Panc1 (cell line): ENCODE measurements at regions not wholly inside any gene's neighbourhood (a gene's known extent, or its start where the extent isn't known, plus 50 kb on each side); places are given as distances from the start of the nearest gene placed in this dataset.

Source experiments
- ATAC-seq: fragments of 200-7000 bp; cut with Tn5 transposase; 2 replicates; pipeline ENCODE4 v1.9.1; 2020; ENCODE audit warnings: mild to moderate bottlenecking, moderate library complexity
- BruUV-seq: library from RNA; stranded (reverse); fragments of 400-500 nt; replicated peaks from 2 replicates; lab custom pipeline; 2021; lab: Mats Ljungman, UMichigan
- CTCF ChIA-PET: fragments of 300-600 bp; sonication (Branson Sonifier 250); formaldehyde crosslinking; loops from one replicate; lab custom pipeline; 2022; ENCODE audit warnings: antibody characterized with exemption; lab: Charles Lee
- POLR2A ChIA-PET: fragments of 300-600 bp; sonication (Branson Sonifier 250); formaldehyde crosslinking; loops from one replicate; lab custom pipeline; 2022; ENCODE audit warnings: antibody characterized with exemption; lab: Charles Lee
- DNase-seq: peaks from one replicate; pipeline ENCODE4 v3.0.0-alpha.2; 2010; ENCODE audit warnings: low read depth, low spot score
- H3K27ac ChIP-seq: 2 replicates; pipeline ENCODE4 v1.5.1; 2011; ENCODE audit warnings: mild to moderate bottlenecking, low read length, inconsistent platforms
- H3K27me3 ChIP-seq: fragments of 200-500 bp; sonication (Bioruptor generic); 2 replicates; pipeline ENCODE4 v1.6.0; 2014; ENCODE audit warnings: low read length, inconsistent platforms; ENCODE audit not compliant: control insufficient read depth, insufficient read depth
- H3K36me3 ChIP-seq: fragments of 200-500 bp; sonication (Bioruptor generic); 2 replicates; pipeline ENCODE4 v1.5.1; 2014; ENCODE audit warnings: inconsistent platforms, mild to moderate bottlenecking, low read length, moderate library complexity; ENCODE audit not compliant: control insufficient read depth, insufficient read depth
- H3K4me1 ChIP-seq: 2 replicates; pipeline ENCODE4 v1.5.1; 2011; ENCODE audit warnings: inconsistent platforms, mild to moderate bottlenecking, low read length, moderate library complexity; ENCODE audit not compliant: control insufficient read depth, insufficient read depth
- H3K4me3 ChIP-seq, 2 experiments: 2 replicates each; pipeline ENCODE4 v1.5.1; 2011 to 2012; ENCODE audit warnings: low read depth in 2 of 2, low read length in 2 of 2, mild to moderate bottlenecking in 2 of 2, inconsistent platforms in 1 of 2, moderate library complexity in 1 of 2
- H3K9me3 ChIP-seq: fragments of 200-500 bp; sonication (Bioruptor generic); 2 replicates; pipeline ENCODE4 v1.5.1; 2014; ENCODE audit warnings: low read depth, mild to moderate bottlenecking, inconsistent platforms, low read length, moderate library complexity; ENCODE audit not compliant: control insufficient read depth, insufficient read depth
- CTCF ChIP-seq: fragments of 450-650 bp; IDR thresholded peaks from 2 replicates; pipeline ENCODE4 v1.5.1; 2017; ENCODE audit warnings: mild to moderate bottlenecking
- POLR2AphosphoS5 ChIP-seq: IDR thresholded peaks from 2 replicates; pipeline ENCODE4 v1.6.1; 2012; ENCODE audit warnings: mild to moderate bottlenecking, low read depth, low read length, moderate library complexity
- REST ChIP-seq, 2 experiments: IDR thresholded peaks; 2 replicates each; pipeline ENCODE4 v1.6.1; 2011 to 2012; ENCODE audit warnings: low read depth in 2 of 2, control low read depth in 1 of 2, low read length in 1 of 2, mild to moderate bottlenecking in 1 of 2, moderate library complexity in 1 of 2; ENCODE audit not compliant: insufficient read depth in 1 of 2
- SIN3A ChIP-seq: IDR thresholded peaks from 2 replicates; pipeline ENCODE4 v1.6.1; 2012; ENCODE audit warnings: low read depth, mild to moderate bottlenecking, low read length, moderate library complexity, borderline replicate concordance; ENCODE audit not compliant: insufficient read depth
- TCF7L2 ChIP-seq: IDR thresholded peaks from 2 replicates; pipeline ENCODE4 v1.6.1; 2011; ENCODE audit warnings: mild to moderate bottlenecking, low read depth, low read length, inconsistent platforms
- in situ Hi-C: cut with HindIII; loops from 2 replicates; pipeline ENCODE4 v1.10.0; 2016; ENCODE audit warnings: low sequenced_read_pairs, low pct_unique_long_range_greater_than_20kb
- intact Hi-C: fragments of 100-400 bp; cut with micrococcal nuclease; formaldehyde crosslinking; loops from one replicate; pipeline ENCODE4 v1.10.0; 2022; ENCODE audit not compliant: unreplicated experiment

DNA sequence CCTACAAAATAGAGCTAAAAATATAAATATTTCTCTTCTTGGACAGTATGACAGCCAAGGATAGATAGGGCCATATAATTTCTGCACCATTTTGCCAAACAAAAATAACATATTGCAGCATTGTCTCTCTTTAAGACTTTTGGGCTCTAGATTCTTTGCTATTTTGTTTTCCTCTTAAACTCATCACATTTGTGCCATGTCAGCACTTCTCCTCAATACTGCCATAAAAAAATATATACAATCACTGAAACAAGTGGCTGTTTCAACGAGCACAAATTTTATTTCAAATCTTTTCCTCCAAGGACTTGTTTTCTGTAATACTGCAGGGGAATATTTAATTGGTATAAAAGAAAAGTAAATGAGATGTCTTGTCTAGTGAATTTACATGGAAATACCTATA lies 1570.0 kb upstream of the NUDT12 start:
- no peak for DNase-seq
- no TSS peak for BruUV-seq
- in situ Hi-C loops, result no loop called here
- ChIA-PET POLR2A (no interaction called here), CTCF (no interaction called here)
- TF ChIP-seq POLR2AphosphoS5 (no peak), SIN3A (no peak), REST (IDR thresholded peaks at IDR 0.05; ENCODE audit: insufficient read depth in 1 of 2, low read depth in 2 of 2, low read length in 1 of 2) (no peak), TCF7L2 (no peak), CTCF (no peak)
- ATAC-seq, result no peak
- H3K4me3 ChIP-seq, result no peak overlapping the region
- H3K4me1 ChIP-seq, result no peaks in the 10 kb centered on the region
- no peaks in the 10 kb centered on the region for H3K27me3 ChIP-seq
- no peak overlapping the region for H3K27ac ChIP-seq
- intact Hi-C loops, result no loop called here
- H3K36me3 ChIP-seq, result no peaks in the 10 kb centered on the region
- no peaks in the 10 kb centered on the region for H3K9me3 ChIP-seq

DNA sequence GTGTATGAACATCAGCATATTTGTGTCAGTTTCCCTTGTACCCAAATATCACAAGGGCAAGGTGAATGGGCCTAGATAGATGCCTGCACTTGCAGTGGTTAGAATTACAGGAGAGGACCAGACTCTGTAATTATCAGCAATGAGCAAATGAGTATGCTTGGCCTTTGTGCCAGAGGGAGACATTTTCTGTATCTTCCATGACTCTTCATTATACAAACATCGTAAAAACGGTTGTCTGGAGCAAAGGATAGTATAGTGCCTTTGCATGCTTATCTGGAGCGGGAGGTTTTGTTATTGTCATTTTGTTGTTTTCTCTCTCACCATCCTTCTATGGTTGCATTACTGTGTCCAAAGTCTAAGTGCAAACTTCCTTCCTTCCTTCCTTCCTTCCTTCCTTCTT lies 1568.5 kb upstream of the NUDT12 start:
- no TSS peak for BruUV-seq
- ChIA-PET POLR2A (no interaction called here), CTCF (no interaction called here)
- no peak overlapping the region for H3K27ac ChIP-seq
- TF ChIP-seq SIN3A, result no peak
- TF ChIP-seq REST (IDR thresholded peaks at IDR 0.05; ENCODE audit: insufficient read depth in 1 of 2, low read depth in 2 of 2, low read length in 1 of 2), result no peak
- TF ChIP-seq CTCF, result no peak
- TF ChIP-seq POLR2AphosphoS5, result no peak
- no peak for TF ChIP-seq TCF7L2
- no peak overlapping the region for H3K4me3 ChIP-seq
- no peaks in the 10 kb centered on the region for H3K36me3 ChIP-seq
- H3K4me1 ChIP-seq, result no peaks in the 10 kb centered on the region
- ATAC-seq (no peak), DNase-seq (no peak)
- H3K9me3 ChIP-seq, result no peaks in the 10 kb centered on the region
- in situ Hi-C loops (no loop called here), intact Hi-C loops (no loop called here)
- H3K27me3 ChIP-seq, result no peaks in the 10 kb centered on the region
